ENCODE measurements at regions not wholly inside any gene's neighbourhood (a gene's known extent, or its start where the extent isn't known, plus 50 kb on each side); places are given as distances from the start of the nearest gene placed in this dataset.

DNA sequence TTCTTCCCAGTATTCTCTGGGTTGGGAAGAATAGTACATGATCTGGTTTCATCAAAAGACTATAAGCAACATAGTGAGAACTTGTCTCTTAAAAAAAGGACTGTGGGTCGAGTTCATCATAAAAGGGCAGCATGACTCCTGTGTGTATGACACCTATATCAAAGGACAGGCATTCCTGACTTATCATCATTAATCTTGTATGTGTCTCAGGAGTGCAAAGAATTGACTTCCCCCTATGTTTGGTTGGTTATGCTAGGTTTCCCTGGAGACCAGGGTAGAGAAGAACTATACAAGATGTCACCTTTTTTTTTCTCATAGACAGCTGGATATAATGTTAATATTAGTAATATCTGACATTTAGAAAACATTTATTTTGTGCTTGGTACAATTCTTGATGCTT, 173.1 kb upstream of the ANKRD55 start:
- WGBS (ENCODE audit: low lambda C conversion rate), result 89% methylated on average over 1 of the region's 1 CpG
- peak; percentile 28 for DNase-seq (ENCODE audit: low spot score)
- no peak overlapping the region for H2AFZ ChIP-seq (ENCODE audit: low read length)

DNA sequence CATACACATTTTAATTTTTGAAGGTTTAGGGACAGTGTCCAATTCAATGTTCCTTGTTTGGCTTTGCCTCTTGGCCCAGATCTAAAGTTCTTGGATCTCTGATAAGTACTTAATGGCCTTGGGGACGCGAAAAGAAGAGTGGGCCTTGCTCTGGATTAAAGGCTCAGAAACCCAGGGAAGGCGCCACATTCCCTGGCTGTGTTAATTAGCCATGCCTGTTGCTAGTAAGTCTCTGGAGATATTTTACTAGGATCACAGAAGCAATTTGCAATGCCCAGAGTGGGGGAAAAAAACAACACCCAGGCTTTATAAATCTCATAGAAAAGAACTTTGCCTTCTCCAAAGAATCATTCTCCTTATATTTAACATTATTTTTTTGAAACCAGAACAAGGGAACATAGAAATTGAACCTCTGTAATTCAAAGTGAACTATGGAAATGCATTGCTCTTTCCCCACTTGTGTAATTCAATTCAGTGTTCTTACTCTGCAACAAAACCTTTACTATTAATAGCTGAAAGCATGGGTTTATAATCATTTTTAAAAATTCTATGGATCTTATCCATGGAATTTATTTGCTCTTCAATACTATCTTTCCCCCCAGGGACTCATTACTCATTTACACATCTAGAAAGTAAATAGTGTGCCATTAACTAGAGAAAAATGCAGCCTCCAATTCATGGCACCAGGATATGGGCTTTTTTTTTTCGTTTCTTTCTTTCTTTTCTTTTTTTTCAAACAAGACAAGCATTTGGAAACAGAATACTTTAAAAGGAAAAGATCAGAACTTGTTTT, 172.2 kb upstream of the ANKRD55 start:
- BruUV-seq (replicated peaks), result no TSS peak
- intact Hi-C loops (cut with micrococcal nuclease; ENCODE audit: unreplicated experiment) (no loop called here), in situ Hi-C loops (cut with HindIII; ENCODE audit: extremely low pct_ligation_motif_present, low pct_unique_long_range_greater_than_20kb) (no loop called here)
- H3K9ac ChIP-seq (ENCODE audit: insufficient read depth, low read depth, low read length), result no peak overlapping the region
- ATAC-seq (no peak), FAIRE-seq (peak; percentile 4), DNase-seq (ENCODE audit: low spot score) (peak; percentile 7)
- CTCF ChIA-PET (ENCODE audit: low intra/inter-chr PET ratio, low total read pairs), result no interaction called here
- H3K36me3 ChIP-seq (replicated peaks in 1 of 2; ENCODE audit: control insufficient read depth in 1 of 2, insufficient read depth in 2 of 2, low read length in 2 of 2), result no peaks in the 10 kb centered on the region
- no peaks in the 10 kb centered on the region for H3K79me2 ChIP-seq (ENCODE audit: insufficient read depth, low read length)
- no peak overlapping the region for H2AFZ ChIP-seq (ENCODE audit: low read length)
- 81% methylated on average over 4 of the region's 4 CpGs for WGBS (ENCODE audit: low lambda C conversion rate)
- H3K4me2 ChIP-seq (ENCODE audit: low read depth, low read length), result no peak overlapping the region
- POLR2A ChIA-PET, result no interaction called here
- no peak overlapping the region for H3K27ac ChIP-seq (ENCODE audit: extremely low read length, insufficient read depth, low read length)
- no peaks in the 10 kb centered on the region for H3K9me3 ChIP-seq (ENCODE audit: low read length)
- H4K20me1 ChIP-seq (ENCODE audit: insufficient read depth, low read length), result no peaks in the 10 kb centered on the region
- peaks cover 27% of the 10 kb centered on the region for H3K4me1 ChIP-seq (ENCODE audit: insufficient read depth, low read length)
- TF ChIP-seq RBM39 (IDR thresholded peaks at IDR 0.05; ENCODE audit: low read depth, low read length, poor library complexity, severe bottlenecking) (no peak), ZNF205 (CRISPR knock-in tag; IDR thresholded peaks at IDR 0.05) (no peak), ZNF83 (CRISPR knock-in tag; IDR thresholded peaks at IDR 0.05; ENCODE audit: borderline replicate concordance) (no peak)
- TF ChIP-seq, protein P1, sequence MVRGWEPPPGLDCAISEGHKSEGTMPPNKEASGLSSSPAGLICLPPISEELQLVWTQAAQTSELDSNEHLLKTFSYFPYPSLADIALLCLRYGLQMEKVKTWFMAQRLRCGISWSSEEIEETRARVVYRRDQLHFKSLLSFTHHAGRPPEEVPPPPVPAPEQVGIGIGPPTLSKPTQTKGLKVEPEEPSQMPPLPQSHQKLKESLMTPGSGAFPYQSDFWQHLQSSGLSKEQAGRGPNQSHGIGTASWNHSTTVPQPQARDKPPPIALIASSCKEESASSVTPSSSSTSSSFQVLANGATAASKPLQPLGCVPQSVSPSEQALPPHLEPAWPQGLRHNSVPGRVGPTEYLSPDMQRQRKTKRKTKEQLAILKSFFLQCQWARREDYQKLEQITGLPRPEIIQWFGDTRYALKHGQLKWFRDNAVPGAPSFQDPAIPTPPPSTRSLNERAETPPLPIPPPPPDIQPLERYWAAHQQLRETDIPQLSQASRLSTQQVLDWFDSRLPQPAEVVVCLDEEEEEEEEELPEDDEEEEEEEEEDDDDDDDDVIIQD (CRISPR knock-in tag; IDR thresholded peaks at IDR 0.05; ENCODE audit: low read depth), result peak; percentile 43; the same call in 1 of the 2 replicates
- no peaks in the 10 kb centered on the region for H3K27me3 ChIP-seq (ENCODE audit: control insufficient read depth in 1 of 2, insufficient read depth in 2 of 2, low read length in 2 of 2)
- no peak overlapping the region for H3K4me3 ChIP-seq (replicated peaks in 1 of 3; ENCODE audit: insufficient read depth in 1 of 3, low read depth in 2 of 3, low read length in 3 of 3)

More for the DNA sequence above, 173.1 kb upstream of the ANKRD55 start:
- no peak for TF ChIP-seq ZNF678 (CRISPR knock-in tag; IDR thresholded peaks at IDR 0.05)
- TF ChIP-seq CCAR2 (optimal IDR thresholded peaks at IDR 0.05; ENCODE audit: low read depth, low read length), result no peak
- TF ChIP-seq TP53 (CRISPR knock-in tag; conservative IDR thresholded peaks at IDR 0.05), result no peak
- intact Hi-C loops (cut with micrococcal nuclease; ENCODE audit: unreplicated experiment), result no loop called here
- no peaks in the 10 kb centered on the region for H3K36me3 ChIP-seq (replicated peaks in 1 of 2; ENCODE audit: control insufficient read depth in 1 of 2, insufficient read depth in 2 of 2, low read length in 2 of 2)
- H3K4me2 ChIP-seq (ENCODE audit: low read depth, low read length), result no peak overlapping the region
- no peak overlapping the region for H3K9ac ChIP-seq (ENCODE audit: insufficient read depth, low read depth, low read length)
- H3K4me3 ChIP-seq (replicated peaks in 1 of 3; ENCODE audit: insufficient read depth in 1 of 3, low read depth in 2 of 3, low read length in 3 of 3), result no peak overlapping the region
- H3K27me3 ChIP-seq (ENCODE audit: control insufficient read depth in 1 of 2, insufficient read depth in 2 of 2, low read length in 2 of 2), result no peaks in the 10 kb centered on the region
- H3K4me1 ChIP-seq (ENCODE audit: insufficient read depth, low read length), result peaks cover 27% of the 10 kb centered on the region
- H3K27ac ChIP-seq (ENCODE audit: extremely low read length, insufficient read depth, low read length), result no peak overlapping the region
- ChIA-PET POLR2A (no interaction called here), CTCF (ENCODE audit: low intra/inter-chr PET ratio, low total read pairs) (no interaction called here)
- H3K79me2 ChIP-seq (ENCODE audit: insufficient read depth, low read length), result no peaks in the 10 kb centered on the region
- no peak for FAIRE-seq
- BruUV-seq (replicated peaks), result no TSS peak
- no peak for ATAC-seq
- in situ Hi-C loops (cut with HindIII; ENCODE audit: extremely low pct_ligation_motif_present, low pct_unique_long_range_greater_than_20kb), result no loop called here
- H3K9me3 ChIP-seq (ENCODE audit: low read length), result no peaks in the 10 kb centered on the region
- H4K20me1 ChIP-seq (ENCODE audit: insufficient read depth, low read length), result no peaks in the 10 kb centered on the region

Data from HepG2 (cell line).